ENCODE measurements at regions not wholly inside any gene's neighbourhood (a gene's known extent, or its start where the extent isn't known, plus 50 kb on each side); places are given as distances from the start of the nearest gene placed in this dataset.

DNA sequence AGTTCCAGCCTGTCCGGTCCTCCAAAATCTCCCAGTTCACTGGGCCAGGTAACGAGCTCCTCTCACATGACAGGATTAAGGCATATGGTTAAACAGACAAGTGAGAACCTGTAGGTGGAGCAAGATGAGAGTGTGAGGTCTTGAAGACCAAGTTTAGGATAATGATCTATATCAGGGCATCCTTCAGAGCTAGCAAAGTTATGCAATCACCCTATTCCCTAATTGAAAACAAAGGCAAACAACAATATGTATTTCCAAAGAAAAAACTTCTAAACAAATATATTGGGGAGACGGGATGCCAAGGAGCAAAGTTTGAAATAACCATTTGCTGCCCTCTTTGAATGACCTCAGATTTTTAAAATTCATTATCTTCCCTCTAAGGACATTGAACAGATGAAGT lies 571.2 kb downstream of the BCL11B start:
- no peak overlapping the region for H3K4me3 ChIP-seq (ENCODE audit: low read length)
- no peaks in the 10 kb centered on the region for H3K36me3 ChIP-seq (ENCODE audit: control insufficient read depth, insufficient read depth, low read length)
- H3K4me1 ChIP-seq (ENCODE audit: control insufficient read depth, insufficient read depth, low read length) = 0 out of 2 replicates have a peak, but pooled peaks cover 1% of the 10 kb centered on the region
- no peak for DNase-seq (ENCODE audit: low read depth, low spot score)
- H3K27ac ChIP-seq (ENCODE audit: low read length) = no peak overlapping the region
- no CpG with 5 or more reads among the region's 3 CpGs for WGBS (ENCODE audit: insufficient coverage, insufficient read length)
- no peaks in the 10 kb centered on the region for H3K9me3 ChIP-seq (ENCODE audit: control insufficient read depth, insufficient read depth, low read length)
- no peaks in the 10 kb centered on the region for H3K27me3 ChIP-seq (ENCODE audit: control insufficient read depth, insufficient read depth, low read length)

DNA sequence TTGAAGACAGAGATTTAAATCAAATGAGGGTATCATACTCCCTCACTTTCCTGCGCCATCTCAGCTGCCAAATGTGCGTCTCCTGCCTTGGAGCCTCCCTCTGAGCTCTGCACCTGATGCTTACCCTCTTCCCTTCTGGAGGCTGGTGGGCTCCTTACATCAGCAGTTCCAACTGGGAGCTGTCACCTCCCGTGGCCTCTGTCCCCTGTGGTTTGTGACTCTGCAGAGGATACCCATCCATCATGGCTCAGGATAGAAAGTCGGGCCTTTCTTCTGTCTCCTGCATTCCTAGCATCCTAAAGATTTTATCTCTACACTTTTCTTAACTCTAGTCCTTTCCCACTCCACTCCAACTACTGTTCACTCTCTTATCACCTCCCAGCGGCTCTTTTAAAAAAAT lies 570.6 kb downstream of the BCL11B start:
- Histone ChIP-seq H3K4me1 (ENCODE audit: control insufficient read depth, insufficient read depth, low read length) (0 out of 2 replicates have a peak, but pooled peaks cover 1% of the 10 kb centered on the region), H3K4me3 (ENCODE audit: low read length) (no peak overlapping the region), H3K36me3 (ENCODE audit: control insufficient read depth, insufficient read depth, low read length) (no peaks in the 10 kb centered on the region), H3K9me3 (ENCODE audit: control insufficient read depth, insufficient read depth, low read length) (no peaks in the 10 kb centered on the region), H3K27ac (ENCODE audit: low read length) (no peak overlapping the region), H3K27me3 (ENCODE audit: control insufficient read depth, insufficient read depth, low read length) (no peaks in the 10 kb centered on the region)
- WGBS (ENCODE audit: insufficient coverage, insufficient read length) = 100% methylated on average over 1 of the region's 5 CpGs
- no peak for DNase-seq (ENCODE audit: low read depth, low spot score)

DNA sequence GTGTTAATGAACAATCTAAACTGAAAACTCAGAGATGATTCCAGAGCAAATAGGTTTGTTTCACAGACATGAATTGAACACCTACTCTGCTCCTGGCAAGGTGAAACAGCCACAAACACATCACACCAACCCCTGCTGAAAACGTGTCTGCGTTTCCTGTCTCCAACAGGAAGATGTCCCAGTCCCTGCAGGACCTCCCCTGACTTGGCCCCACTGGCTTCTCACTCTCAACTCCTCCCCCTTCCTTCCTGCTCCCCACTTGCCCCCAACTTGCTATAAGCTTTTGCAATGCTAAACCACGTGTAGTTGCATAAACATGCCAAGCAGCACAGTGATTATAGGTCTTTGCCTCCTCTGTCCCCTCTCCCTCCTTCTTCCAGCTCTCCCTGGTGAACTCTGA lies 567.6 kb downstream of the BCL11B start:
- Histone ChIP-seq H3K4me3 (ENCODE audit: low read length) (no peak overlapping the region), H3K27me3 (ENCODE audit: control insufficient read depth, insufficient read depth, low read length) (no peaks in the 10 kb centered on the region), H3K4me1 (ENCODE audit: control insufficient read depth, insufficient read depth, low read length) (0 out of 2 replicates have a peak, but pooled peaks cover 1% of the 10 kb centered on the region), H3K9me3 (ENCODE audit: control insufficient read depth, insufficient read depth, low read length) (no peaks in the 10 kb centered on the region), H3K36me3 (ENCODE audit: control insufficient read depth, insufficient read depth, low read length) (no peaks in the 10 kb centered on the region), H3K27ac (ENCODE audit: low read length) (no peak overlapping the region)
- DNase-seq (ENCODE audit: low read depth, low spot score) = no peak
- no CpG with 5 or more reads among the region's 3 CpGs for WGBS (ENCODE audit: insufficient coverage, insufficient read length)

DNA sequence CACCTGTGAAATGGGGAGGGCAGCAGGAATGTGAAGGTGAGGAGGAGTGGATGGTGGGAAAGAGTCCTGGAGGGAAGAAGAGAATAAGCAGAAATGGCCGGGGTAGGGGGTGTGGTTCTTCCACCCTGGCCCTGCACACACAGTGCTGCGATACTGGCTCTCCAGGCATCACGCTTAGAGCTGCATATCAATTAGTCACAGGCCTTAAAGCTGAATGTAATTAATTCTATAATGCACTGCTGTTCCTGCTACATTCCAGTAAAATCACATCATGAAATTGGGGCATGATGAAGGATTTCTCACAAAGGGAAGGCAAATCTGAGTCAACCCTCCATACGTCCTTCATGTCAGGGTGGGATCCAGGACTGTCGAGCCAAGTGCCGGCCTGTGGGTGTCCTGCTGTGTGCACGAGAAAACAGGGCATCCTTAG lies 566.1 kb downstream of the BCL11B start:
- no peak overlapping the region for H3K4me3 ChIP-seq (ENCODE audit: low read length)
- no CpG with 5 or more reads among the region's 7 CpGs for WGBS (ENCODE audit: insufficient coverage, insufficient read length)
- DNase-seq (ENCODE audit: low read depth, low spot score) = no peak

DNA sequence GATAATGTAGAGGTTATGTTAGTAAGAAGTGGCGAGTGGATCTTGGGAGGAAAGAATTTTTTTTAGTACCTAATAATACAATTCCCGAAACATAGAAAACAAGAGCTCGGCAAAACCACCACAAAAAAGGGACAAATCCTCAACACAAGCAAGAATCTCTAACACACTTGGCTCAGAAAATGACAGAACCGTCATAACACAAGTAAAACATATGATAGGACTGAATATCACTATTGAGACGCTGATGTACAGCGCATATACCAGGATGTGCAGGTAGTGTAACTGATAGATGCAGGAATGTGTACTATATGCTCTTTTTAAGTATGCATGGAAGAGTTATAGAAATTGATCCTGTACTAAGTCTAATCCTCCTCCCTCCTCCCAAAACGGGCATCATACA lies 564.5 kb downstream of the BCL11B start:
- no peak overlapping the region for H3K4me3 ChIP-seq (ENCODE audit: low read length)
- no CpG with 5 or more reads among the region's 7 CpGs for WGBS (ENCODE audit: insufficient coverage, insufficient read length)
- peaks cover 1% of the 10 kb centered on the region; the same call in 1 of the 2 replicates for H3K4me1 ChIP-seq (ENCODE audit: control insufficient read depth, insufficient read depth, low read length)

More for the DNA sequence above, 566.1 kb downstream of the BCL11B start:
- no peaks in the 10 kb centered on the region for H3K9me3 ChIP-seq (ENCODE audit: control insufficient read depth, insufficient read depth, low read length)
- no peaks in the 10 kb centered on the region for H3K27me3 ChIP-seq (ENCODE audit: control insufficient read depth, insufficient read depth, low read length)
- no peaks in the 10 kb centered on the region for H3K36me3 ChIP-seq (ENCODE audit: control insufficient read depth, insufficient read depth, low read length)
- H3K27ac ChIP-seq (ENCODE audit: low read length) = no peak overlapping the region
- H3K4me1 ChIP-seq (ENCODE audit: control insufficient read depth, insufficient read depth, low read length) = 0 out of 2 replicates have a peak, but pooled peaks cover 1% of the 10 kb centered on the region

GRCh38 chr14:98708555-98708954 lies 563.4 kb downstream of the BCL11B start:
- DNase-seq (ENCODE audit: low read depth, low spot score) = no peak
- Histone ChIP-seq H3K4me1 (ENCODE audit: control insufficient read depth, insufficient read depth, low read length) (no peaks in the 10 kb centered on the region; the same call in 1 of the 2 replicates), H3K27ac (ENCODE audit: low read length) (no peak overlapping the region), H3K27me3 (ENCODE audit: control insufficient read depth, insufficient read depth, low read length) (no peaks in the 10 kb centered on the region), H3K4me3 (ENCODE audit: low read length) (no peak overlapping the region), H3K36me3 (ENCODE audit: control insufficient read depth, insufficient read depth, low read length) (no peaks in the 10 kb centered on the region), H3K9me3 (ENCODE audit: control insufficient read depth, insufficient read depth, low read length) (no peaks in the 10 kb centered on the region)

More for the DNA sequence above, 564.5 kb downstream of the BCL11B start:
- DNase-seq (ENCODE audit: low read depth, low spot score) = no peak
- Histone ChIP-seq H3K27me3 (ENCODE audit: control insufficient read depth, insufficient read depth, low read length) (no peaks in the 10 kb centered on the region), H3K27ac (ENCODE audit: low read length) (no peak overlapping the region), H3K9me3 (ENCODE audit: control insufficient read depth, insufficient read depth, low read length) (no peaks in the 10 kb centered on the region), H3K36me3 (ENCODE audit: control insufficient read depth, insufficient read depth, low read length) (no peaks in the 10 kb centered on the region)

DNA sequence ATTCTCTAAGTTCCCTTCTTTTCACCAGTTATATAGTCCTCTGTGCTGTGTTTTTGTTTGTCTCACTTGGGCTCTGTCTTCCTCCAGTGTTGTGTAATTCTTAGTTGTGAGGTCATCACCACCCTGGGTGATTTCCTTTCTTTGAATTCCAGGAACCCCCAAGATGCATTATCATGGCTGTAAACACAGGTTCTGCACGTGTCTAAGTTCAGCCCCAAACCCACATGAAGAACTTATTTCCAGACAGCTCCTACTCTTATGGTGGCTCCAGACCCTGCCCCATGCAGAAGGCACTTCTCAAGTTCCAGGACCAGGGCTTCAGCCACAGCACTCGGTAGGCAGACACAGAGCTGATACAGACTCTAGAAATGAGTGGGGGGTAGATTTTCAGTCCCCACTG lies 560.5 kb downstream of the BCL11B start:
- Histone ChIP-seq H3K27ac (ENCODE audit: low read length) (no peak overlapping the region), H3K36me3 (ENCODE audit: control insufficient read depth, insufficient read depth, low read length) (no peaks in the 10 kb centered on the region), H3K4me3 (ENCODE audit: low read length) (no peak overlapping the region), H3K27me3 (ENCODE audit: control insufficient read depth, insufficient read depth, low read length) (no peaks in the 10 kb centered on the region), H3K9me3 (ENCODE audit: control insufficient read depth, insufficient read depth, low read length) (no peaks in the 10 kb centered on the region), H3K4me1 (ENCODE audit: control insufficient read depth, insufficient read depth, low read length) (no peaks in the 10 kb centered on the region; the same call in none of the 2 replicates)
- WGBS (ENCODE audit: insufficient coverage, insufficient read length) = no CpG with 5 or more reads among the region's 2 CpGs
- no peak for DNase-seq (ENCODE audit: low read depth, low spot score)

GRCh38 chr14:98714626-98715425 lies 557.2 kb downstream of the BCL11B start:
- Histone ChIP-seq H3K9me3 (ENCODE audit: control insufficient read depth, insufficient read depth, low read length) (no peaks in the 10 kb centered on the region), H3K27me3 (ENCODE audit: control insufficient read depth, insufficient read depth, low read length) (no peaks in the 10 kb centered on the region), H3K36me3 (ENCODE audit: control insufficient read depth, insufficient read depth, low read length) (no peaks in the 10 kb centered on the region), H3K4me3 (ENCODE audit: low read length) (no peak overlapping the region), H3K4me1 (ENCODE audit: control insufficient read depth, insufficient read depth, low read length) (no peaks in the 10 kb centered on the region; the same call in none of the 2 replicates), H3K27ac (ENCODE audit: low read length) (no peak overlapping the region)
- no CpG with 5 or more reads among the region's 8 CpGs for WGBS (ENCODE audit: insufficient coverage, insufficient read length)
- no peak for DNase-seq (ENCODE audit: low read depth, low spot score)

GRCh38 chr14:98716133-98716532 lies 555.9 kb downstream of the BCL11B start:
- no peak for DNase-seq (ENCODE audit: low read depth, low spot score)
- no peak overlapping the region for H3K4me3 ChIP-seq (ENCODE audit: low read length)
- no CpG with 5 or more reads among the region's 7 CpGs for WGBS (ENCODE audit: insufficient coverage, insufficient read length)
- H3K27ac ChIP-seq (ENCODE audit: low read length) = no peak overlapping the region
- no peaks in the 10 kb centered on the region for H3K27me3 ChIP-seq (ENCODE audit: control insufficient read depth, insufficient read depth, low read length)
- no peaks in the 10 kb centered on the region for H3K9me3 ChIP-seq (ENCODE audit: control insufficient read depth, insufficient read depth, low read length)
- no peaks in the 10 kb centered on the region; the same call in none of the 2 replicates for H3K4me1 ChIP-seq (ENCODE audit: control insufficient read depth, insufficient read depth, low read length)
- H3K36me3 ChIP-seq (ENCODE audit: control insufficient read depth, insufficient read depth, low read length) = no peaks in the 10 kb centered on the region

DNA sequence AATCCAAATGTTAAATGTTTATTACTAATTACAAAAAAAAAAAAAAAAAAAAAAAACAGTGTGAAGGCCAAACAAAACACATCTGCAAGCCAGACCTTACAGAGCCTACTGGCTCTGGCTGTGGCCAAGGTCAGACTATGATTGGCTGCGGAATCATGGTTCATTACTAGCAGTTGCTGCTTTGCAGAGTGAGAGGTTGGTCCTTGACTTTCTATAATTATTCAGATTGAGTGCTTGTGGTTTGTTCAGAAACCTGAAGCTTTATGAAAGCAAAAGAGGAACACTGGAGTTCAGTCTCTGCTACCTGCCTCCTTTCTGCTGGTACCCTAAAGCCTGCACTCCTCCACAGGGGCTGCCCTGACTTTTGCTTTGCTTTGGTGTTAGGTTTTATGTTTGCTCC lies 550.9 kb downstream of the BCL11B start:
- no CpG with 5 or more reads among the region's 1 CpG for WGBS (ENCODE audit: insufficient coverage, insufficient read length)
- no peak overlapping the region for H3K4me3 ChIP-seq (ENCODE audit: low read length)
- H3K27me3 ChIP-seq (ENCODE audit: control insufficient read depth, insufficient read depth, low read length) = no peaks in the 10 kb centered on the region
- DNase-seq (ENCODE audit: low read depth, low spot score) = no peak
- no peaks in the 10 kb centered on the region; the same call in 1 of the 2 replicates for H3K4me1 ChIP-seq (ENCODE audit: control insufficient read depth, insufficient read depth, low read length)
- H3K9me3 ChIP-seq (ENCODE audit: control insufficient read depth, insufficient read depth, low read length) = no peaks in the 10 kb centered on the region
- no peak overlapping the region for H3K27ac ChIP-seq (ENCODE audit: low read length)
- H3K36me3 ChIP-seq (ENCODE audit: control insufficient read depth, insufficient read depth, low read length) = no peaks in the 10 kb centered on the region

GRCh38 chr14:98724734-98725133 lies 547.3 kb downstream of the BCL11B start:
- Histone ChIP-seq H3K4me3 (ENCODE audit: low read length) (no peak overlapping the region), H3K27ac (ENCODE audit: low read length) (no peak overlapping the region), H3K4me1 (ENCODE audit: control insufficient read depth, insufficient read depth, low read length) (no peaks in the 10 kb centered on the region; the same call in 1 of the 2 replicates)

More at GRCh38 chr14:98724734-98725133, 547.3 kb downstream of the BCL11B start:
- no peaks in the 10 kb centered on the region for H3K27me3 ChIP-seq (ENCODE audit: control insufficient read depth, insufficient read depth, low read length)
- no peaks in the 10 kb centered on the region for H3K36me3 ChIP-seq (ENCODE audit: control insufficient read depth, insufficient read depth, low read length)
- H3K9me3 ChIP-seq (ENCODE audit: control insufficient read depth, insufficient read depth, low read length) = no peaks in the 10 kb centered on the region
- no CpG with 5 or more reads among the region's 9 CpGs for WGBS (ENCODE audit: insufficient coverage, insufficient read length)
- no peak for DNase-seq (ENCODE audit: low read depth, low spot score)
